Neural progenitor cell (in vitro differentiated cells): ENCODE measurements at regions not wholly inside any gene's neighbourhood (a gene's known extent, or its start where the extent isn't known, plus 50 kb on each side); places are given as distances from the start of the nearest gene placed in this dataset.

Source experiments
- DNase-seq: peaks from one replicate; pipeline ENCODE4 v3.0.0-alpha.2; 2016; ENCODE audit warnings: low spot score
- H2AFZ ChIP-seq: fragments of 200-600 bp; sonication (generic); replicated peaks from 2 replicates; pipeline ENCODE4 v1.6.1; 2016; ENCODE audit warnings: antibody characterized with exemption
- H3F3A ChIP-seq: fragments of 200-600 bp; sonication (generic); 2 replicates; pipeline ENCODE4 v1.6.1; 2016; ENCODE audit warnings: antibody characterized with exemption, low read depth
- H3K27ac ChIP-seq: fragments of 200-600 bp; sonication (generic); 2 replicates; pipeline ENCODE4 v1.5.1; 2016; ENCODE audit warnings: mild to moderate bottlenecking
- H3K27me3 ChIP-seq: fragments of 200-600 bp; sonication (generic); 2 replicates; pipeline ENCODE4 v1.6.1; 2016; ENCODE audit warnings: mild to moderate bottlenecking, moderate library complexity
- H3K36me3 ChIP-seq: fragments of 200-600 bp; sonication (generic); 2 replicates; pipeline ENCODE4 v1.5.1; 2016
- H3K4me1 ChIP-seq: fragments of 200-600 bp; sonication (generic); 2 replicates; pipeline ENCODE4 v1.6.1; 2016; ENCODE audit warnings: mixed run types
- H3K4me2 ChIP-seq: fragments of 200-600 bp; sonication (generic); 2 replicates; pipeline ENCODE4 v1.6.1; 2016
- H3K4me3 ChIP-seq: fragments of 200-600 bp; sonication (generic); 2 replicates; pipeline ENCODE4 v1.5.1; 2016
- H3K79me2 ChIP-seq: fragments of 200-600 bp; sonication (generic); 2 replicates; pipeline ENCODE4 v1.6.1; 2016; ENCODE audit warnings: low read depth
- H3K9ac ChIP-seq: fragments of 200-600 bp; sonication (generic); 2 replicates; pipeline ENCODE4 v1.6.1; 2016
- H3K9me3 ChIP-seq: fragments of 200-600 bp; sonication (generic); 2 replicates; pipeline ENCODE4 v1.5.1; 2016; ENCODE audit warnings: low read depth
- H4K20me1 ChIP-seq: fragments of 200-600 bp; sonication (generic); 2 replicates; pipeline ENCODE4 v1.6.1; 2016; ENCODE audit warnings: low read depth
- H3K27ac Mint-ChIP-seq: 3 replicates; pipeline ENCODE4 v1.8.0; 2021; ENCODE audit warnings: mixed read lengths
- H3K27me3 Mint-ChIP-seq: 2 replicates; pipeline ENCODE4 v1.8.0; 2022; ENCODE audit warnings: low read depth, mild to moderate bottlenecking, inconsistent platforms, moderate library complexity, mixed read lengths; ENCODE audit not compliant: insufficient read depth
- H3K36me3 Mint-ChIP-seq: 3 replicates; pipeline ENCODE4 v1.8.0; 2021; ENCODE audit warnings: mixed read lengths
- H3K4me1 Mint-ChIP-seq: 3 replicates; pipeline ENCODE4 v1.8.0; 2021; ENCODE audit warnings: mixed read lengths
- H3K4me3 Mint-ChIP-seq: 3 replicates; pipeline ENCODE4 v1.8.0; 2021; ENCODE audit warnings: mild to moderate bottlenecking, moderate library complexity, mixed read lengths
- H3K9me3 Mint-ChIP-seq: 3 replicates; pipeline ENCODE4 v1.8.0; 2020; ENCODE audit warnings: mixed read lengths
- CTCF ChIP-seq: fragments of 200-600 bp; sonication (generic); IDR thresholded peaks from 2 replicates; pipeline ENCODE4 v1.5.1; 2017; ENCODE audit warnings: antibody characterized with exemption, mild to moderate bottlenecking
- EZH2 ChIP-seq: fragments of 200-600 bp; sonication (generic); IDR thresholded peaks from 2 replicates; pipeline ENCODE4 v1.6.1; 2017; ENCODE audit warnings: antibody characterized with exemption, mild to moderate bottlenecking, moderate library complexity
- EZH2phosphoT487 ChIP-seq: fragments of 200-600 bp; sonication (generic); IDR thresholded peaks from 2 replicates; pipeline ENCODE4 v1.6.1; 2017; ENCODE audit warnings: antibody characterized with exemption

- TF ChIP-seq EZH2phosphoT487 (no peak), CTCF (no peak), EZH2 (no peak)
- Histone ChIP-seq H3K36me3 (no peaks in the 10 kb centered on the region), H3K4me2 (no peak overlapping the region), H3K27me3 (no peaks in the 10 kb centered on the region), H2AFZ (no peak overlapping the region), H3K9ac (no peak overlapping the region), H3F3A (no peaks in the 10 kb centered on the region), H4K20me1 (no peaks in the 10 kb centered on the region), H3K4me1 (no peaks in the 10 kb centered on the region), H3K4me3 (no peak overlapping the region), H3K9me3 (no peaks in the 10 kb centered on the region), H3K79me2 (no peaks in the 10 kb centered on the region), H3K27ac (no peak overlapping the region)
- Mint-ChIP-seq H3K36me3 (peaks cover 3% of the 10 kb centered on the region), H3K9me3 (peaks cover 21% of the 10 kb centered on the region), H3K4me1 (no peaks in the 10 kb centered on the region), H3K27me3 (no peaks in the 10 kb centered on the region), H3K27ac (no peak overlapping the region), H3K4me3 (no peak overlapping the region)
- no peak for DNase-seq
Observed at GRCh38 chr5:103721183-103721582, 158.6 kb upstream of the NUDT12 start.

GRCh38 chr5:103718108-103718507, 155.5 kb upstream of the NUDT12 start:
- H3K27ac Mint-ChIP-seq = no peak overlapping the region
- H3K9ac ChIP-seq = no peak overlapping the region
- H3K9me3 Mint-ChIP-seq = peaks cover 21% of the 10 kb centered on the region
- no peaks in the 10 kb centered on the region for H3K4me1 ChIP-seq
- peaks cover 3% of the 10 kb centered on the region for H3K36me3 Mint-ChIP-seq
- H3K4me1 Mint-ChIP-seq = no peaks in the 10 kb centered on the region
- H3K9me3 ChIP-seq = no peaks in the 10 kb centered on the region
- TF ChIP-seq CTCF (no peak), EZH2 (no peak), EZH2phosphoT487 (no peak)
- no peak overlapping the region for H3K4me2 ChIP-seq
- no peaks in the 10 kb centered on the region for H3K36me3 ChIP-seq
- no peak for DNase-seq
- H3K27ac ChIP-seq = no peak overlapping the region
- no peak overlapping the region for H3K4me3 ChIP-seq
- no peak overlapping the region for H2AFZ ChIP-seq
- no peaks in the 10 kb centered on the region for H3K27me3 Mint-ChIP-seq
- H3K4me3 Mint-ChIP-seq = no peak overlapping the region
- no peaks in the 10 kb centered on the region for H3F3A ChIP-seq
- H3K79me2 ChIP-seq = no peaks in the 10 kb centered on the region
- no peaks in the 10 kb centered on the region for H3K27me3 ChIP-seq
- no peaks in the 10 kb centered on the region for H4K20me1 ChIP-seq

GRCh38 chr5:103708601-103709000, 146.0 kb upstream of the NUDT12 start:
- H2AFZ ChIP-seq = no peak overlapping the region
- no peaks in the 10 kb centered on the region for H3K9me3 ChIP-seq
- H3K4me3 Mint-ChIP-seq = no peak overlapping the region
- no peaks in the 10 kb centered on the region for H3K4me1 Mint-ChIP-seq
- H3K27ac ChIP-seq = no peak overlapping the region
- no peak for DNase-seq
- H3K27ac Mint-ChIP-seq = no peak overlapping the region
- TF ChIP-seq EZH2 (no peak), CTCF (no peak), EZH2phosphoT487 (no peak)
- no peaks in the 10 kb centered on the region for H3K36me3 Mint-ChIP-seq
- no peak overlapping the region for H3K9ac ChIP-seq
- no peaks in the 10 kb centered on the region for H4K20me1 ChIP-seq
- no peaks in the 10 kb centered on the region for H3K9me3 Mint-ChIP-seq
- H3K4me1 ChIP-seq = no peaks in the 10 kb centered on the region
- H3K27me3 ChIP-seq = no peaks in the 10 kb centered on the region
- H3F3A ChIP-seq = no peaks in the 10 kb centered on the region
- peaks cover 2% of the 10 kb centered on the region for H3K27me3 Mint-ChIP-seq
- no peaks in the 10 kb centered on the region for H3K79me2 ChIP-seq
- H3K4me2 ChIP-seq = no peak overlapping the region
- H3K4me3 ChIP-seq = no peak overlapping the region
- no peaks in the 10 kb centered on the region for H3K36me3 ChIP-seq
